ENCODE measurements at regions not wholly inside any gene's neighbourhood (a gene's known extent, or its start where the extent isn't known, plus 50 kb on each side); places are given as distances from the start of the nearest gene placed in this dataset.

- TF ChIP-seq CTCF (IDR thresholded peaks at IDR 0.05) (no peak), EZH2 (IDR thresholded peaks at IDR 0.05; ENCODE audit: borderline replicate concordance, insufficient read depth, low read depth, low read length, poor library complexity, severe bottlenecking) (no peak)
Measured at GRCh38 chr9:13688990-13689600, 409.6 kb upstream of the MPDZ start.

Measured in B cell (primary cell).